Muscle layer of duodenum (tissue), 2 donors: ENCODE measurements at regions not wholly inside any gene's neighbourhood (a gene's known extent, or its start where the extent isn't known, plus 50 kb on each side); places are given as distances from the start of the nearest gene placed in this dataset.

Experiments used
- H3K27ac ChIP-seq: one replicate; pipeline ENCODE4 v1.7.0; 2013; ENCODE audit warnings: mild to moderate bottlenecking, low read length
- H3K27me3 ChIP-seq: one replicate; pipeline ENCODE4 v1.7.0; 2013; ENCODE audit warnings: low read depth, mild to moderate bottlenecking, control low read depth, low read length
- H3K36me3 ChIP-seq, 2 donors: one replicate each; pipeline ENCODE4 v1.7.0; 2013; ENCODE audit warnings: low read length in 2 of 2, control low read depth in 1 of 2, mild to moderate bottlenecking in 1 of 2; ENCODE audit not compliant: insufficient read depth in 2 of 2, control insufficient read depth in 1 of 2
- H3K4me1 ChIP-seq, 2 donors: one replicate each; pipeline ENCODE4 v1.7.0; 2013; ENCODE audit warnings: low read length in 2 of 2, mild to moderate bottlenecking in 2 of 2, control low read depth in 1 of 2, moderate library complexity in 1 of 2; ENCODE audit not compliant: insufficient read depth in 2 of 2, control insufficient read depth in 1 of 2
- H3K4me3 ChIP-seq, 2 donors: one replicate each; pipeline ENCODE4 v1.7.0; 2013; ENCODE audit warnings: low read length in 2 of 2, low read depth in 1 of 2, mild to moderate bottlenecking in 1 of 2
- H3K9me3 ChIP-seq, 2 donors: one replicate each; pipeline ENCODE4 v1.7.0; 2013; ENCODE audit warnings: low read length in 2 of 2, control low read depth in 1 of 2, mild to moderate bottlenecking in 1 of 2; ENCODE audit not compliant: control insufficient read depth in 1 of 2
- donor health status: healthy.

GRCh38 chr1:219446288-219446687 lies 166.6 kb downstream of the ZC3H11B start:
- Histone ChIP-seq H3K36me3 (no peaks in the 10 kb centered on the region), H3K4me1 (no peaks in the 10 kb centered on the region), H3K27me3 (no peaks in the 10 kb centered on the region), H3K4me3 (no peak overlapping the region), H3K9me3 (no peaks in the 10 kb centered on the region), H3K27ac (no peak overlapping the region)

GRCh38 chr1:219445864-219446263 lies 167.0 kb downstream of the ZC3H11B start:
- Histone ChIP-seq H3K27ac (no peak overlapping the region), H3K9me3 (no peaks in the 10 kb centered on the region), H3K4me3 (no peak overlapping the region), H3K36me3 (no peaks in the 10 kb centered on the region), H3K27me3 (no peaks in the 10 kb centered on the region), H3K4me1 (no peaks in the 10 kb centered on the region)

GRCh38 chr1:219444474-219444873 lies 168.4 kb downstream of the ZC3H11B start:
- Histone ChIP-seq H3K27me3 (no peaks in the 10 kb centered on the region), H3K4me3 (no peak overlapping the region), H3K4me1 (no peaks in the 10 kb centered on the region), H3K9me3 (no peaks in the 10 kb centered on the region), H3K27ac (no peak overlapping the region), H3K36me3 (no peaks in the 10 kb centered on the region)

- Histone ChIP-seq H3K4me1 (no peaks in the 10 kb centered on the region), H3K27me3 (no peaks in the 10 kb centered on the region), H3K36me3 (no peaks in the 10 kb centered on the region), H3K4me3 (no peak overlapping the region), H3K9me3 (no peaks in the 10 kb centered on the region), H3K27ac (no peak overlapping the region)
These were observed 169.1 kb downstream of the ZC3H11B start for GRCh38 chr1:219443763-219444162.

GRCh38 chr1:219442611-219443061 lies 170.3 kb downstream of the ZC3H11B start:
- Histone ChIP-seq H3K4me1 (no peaks in the 10 kb centered on the region), H3K27ac (no peak overlapping the region), H3K27me3 (no peaks in the 10 kb centered on the region), H3K9me3 (no peaks in the 10 kb centered on the region), H3K4me3 (no peak overlapping the region), H3K36me3 (no peaks in the 10 kb centered on the region)

GRCh38 chr1:219441884-219442283 lies 171.0 kb downstream of the ZC3H11B start:
- H3K4me3 ChIP-seq = no peak overlapping the region
- no peaks in the 10 kb centered on the region for H3K9me3 ChIP-seq
- H3K27ac ChIP-seq = no peak overlapping the region
- H3K36me3 ChIP-seq = no peaks in the 10 kb centered on the region
- no peaks in the 10 kb centered on the region for H3K4me1 ChIP-seq
- no peaks in the 10 kb centered on the region for H3K27me3 ChIP-seq

GRCh38 chr1:219439376-219439775 lies 173.5 kb downstream of the ZC3H11B start:
- Histone ChIP-seq H3K36me3 (no peaks in the 10 kb centered on the region), H3K4me1 (no peaks in the 10 kb centered on the region), H3K4me3 (no peak overlapping the region), H3K9me3 (no peaks in the 10 kb centered on the region), H3K27me3 (no peaks in the 10 kb centered on the region), H3K27ac (no peak overlapping the region)

GRCh38 chr1:219438386-219438785 lies 174.5 kb downstream of the ZC3H11B start:
- H3K4me1 ChIP-seq = no peaks in the 10 kb centered on the region
- H3K36me3 ChIP-seq = no peaks in the 10 kb centered on the region
- no peak overlapping the region for H3K27ac ChIP-seq
- H3K4me3 ChIP-seq = no peak overlapping the region
- no peaks in the 10 kb centered on the region for H3K27me3 ChIP-seq
- no peaks in the 10 kb centered on the region for H3K9me3 ChIP-seq

GRCh38 chr1:219434923-219435297 lies 178.0 kb downstream of the ZC3H11B start:
- no peak overlapping the region for H3K4me3 ChIP-seq
- H3K4me1 ChIP-seq = no peaks in the 10 kb centered on the region
- no peaks in the 10 kb centered on the region for H3K36me3 ChIP-seq
- H3K27ac ChIP-seq = no peak overlapping the region
- H3K27me3 ChIP-seq = no peaks in the 10 kb centered on the region
- no peaks in the 10 kb centered on the region for H3K9me3 ChIP-seq

GRCh38 chr1:219434285-219434922 lies 178.5 kb downstream of the ZC3H11B start:
- no peaks in the 10 kb centered on the region for H3K9me3 ChIP-seq
- H3K27me3 ChIP-seq = no peaks in the 10 kb centered on the region
- no peaks in the 10 kb centered on the region for H3K36me3 ChIP-seq
- no peaks in the 10 kb centered on the region for H3K4me1 ChIP-seq
- H3K27ac ChIP-seq = no peak overlapping the region
- H3K4me3 ChIP-seq = no peak overlapping the region

GRCh38 chr1:219433496-219434131 lies 179.3 kb downstream of the ZC3H11B start:
- Histone ChIP-seq H3K36me3 (no peaks in the 10 kb centered on the region), H3K27ac (no peak overlapping the region), H3K9me3 (no peaks in the 10 kb centered on the region), H3K4me1 (no peaks in the 10 kb centered on the region), H3K27me3 (no peaks in the 10 kb centered on the region), H3K4me3 (no peak overlapping the region)

GRCh38 chr1:219433001-219433400 lies 179.9 kb downstream of the ZC3H11B start:
- Histone ChIP-seq H3K27ac (no peak overlapping the region), H3K36me3 (no peaks in the 10 kb centered on the region), H3K27me3 (no peaks in the 10 kb centered on the region), H3K9me3 (no peaks in the 10 kb centered on the region), H3K4me1 (no peaks in the 10 kb centered on the region), H3K4me3 (no peak overlapping the region)
